ENCODE measurements at regions not wholly inside any gene's neighbourhood (a gene's known extent, or its start where the extent isn't known, plus 50 kb on each side); places are given as distances from the start of the nearest gene placed in this dataset.
"Not testable (repeated sequence)": the region's sequence is repeated elsewhere in the genome, so short reads cannot be mapped to it uniquely, and the experiment has no call there.

- peak; percentile 14 for DNase-seq (ENCODE audit: low spot score)
Observed at GRCh38 chr13:22757530-22758120, 423.2 kb upstream of the SGCG start.

GRCh38 chr13:22758245-22758644 is 422.5 kb upstream of the SGCG start:
- no peak for DNase-seq (ENCODE audit: low spot score)

GRCh38 chr13:22761709-22762108 is 419.1 kb upstream of the SGCG start:
- DNase-seq (ENCODE audit: low spot score): no peak

- DNase-seq (ENCODE audit: low spot score): no peak
Observed at GRCh38 chr13:22765547-22765946, 415.2 kb upstream of the SGCG start.

GRCh38 chr13:22770891-22771290 is 409.9 kb upstream of the SGCG start:
- no peak for DNase-seq (ENCODE audit: low spot score)

GRCh38 chr13:22773465-22773864 is 407.3 kb upstream of the SGCG start:
- no peak for DNase-seq (ENCODE audit: low spot score)

- DNase-seq (ENCODE audit: low spot score): no peak
Observed at GRCh38 chr13:22776394-22777186, 404.2 kb upstream of the SGCG start.

- no peak for DNase-seq (ENCODE audit: low spot score)
Observed at GRCh38 chr13:22777207-22777606, 403.6 kb upstream of the SGCG start.

GRCh38 chr13:22789027-22789593 is 391.7 kb upstream of the SGCG start:
- DNase-seq (ENCODE audit: low spot score): peak; percentile 7

- DNase-seq (ENCODE audit: low spot score): peak; percentile 21
Observed at GRCh38 chr13:22789916-22790315, 390.9 kb upstream of the SGCG start.

GRCh38 chr13:22793598-22794134 is 387.1 kb upstream of the SGCG start:
- DNase-seq (ENCODE audit: low spot score): peak; percentile 48

- peak; percentile 76 for DNase-seq (ENCODE audit: low spot score)
Observed at GRCh38 chr13:22800526-22801401, 380.0 kb upstream of the SGCG start.

- DNase-seq (ENCODE audit: low spot score): peak; percentile 63
Observed at GRCh38 chr13:22801402-22802003, 379.3 kb upstream of the SGCG start.

- no peak for DNase-seq (ENCODE audit: low spot score)
Observed at GRCh38 chr13:22812793-22813192, 368.0 kb upstream of the SGCG start.

GRCh38 chr13:22813531-22814377 is 367.0 kb upstream of the SGCG start:
- DNase-seq (ENCODE audit: low spot score): not testable (repeated sequence)

- DNase-seq (ENCODE audit: low spot score): not testable (repeated sequence)
Observed at GRCh38 chr13:22814433-22814832, 366.3 kb upstream of the SGCG start.

GRCh38 chr13:22821589-22821988 is 359.2 kb upstream of the SGCG start:
- DNase-seq (ENCODE audit: low spot score): no peak

GRCh38 chr13:22825186-22825585 is 355.6 kb upstream of the SGCG start:
- no peak for DNase-seq (ENCODE audit: low spot score)

- DNase-seq (ENCODE audit: low spot score): peak; percentile 97
Observed at GRCh38 chr13:22828081-22828480, 352.7 kb upstream of the SGCG start.

- peak; percentile 73 for DNase-seq (ENCODE audit: low spot score)
Observed at GRCh38 chr13:22836475-22836874, 344.3 kb upstream of the SGCG start.

Measured in kidney tubule cell (primary cell).